Upper lobe of left lung (tissue), 6 donors: ENCODE measurements at regions not wholly inside any gene's neighbourhood (a gene's known extent, or its start where the extent isn't known, plus 50 kb on each side); places are given as distances from the start of the nearest gene placed in this dataset.
A peak's percentile ranks its signal among the peaks of the same experiment; 100 is the strongest.

ENCODE experiments used
- ATAC-seq, 2 donors: fragments of 200-7000 bp; cut with Tn5 transposase; one replicate each; pipeline ENCODE4 v1.9.1; 2022; ENCODE audit warnings: mild to moderate bottlenecking in 2 of 2, moderate library complexity in 2 of 2; ENCODE audit not compliant: low FRiP score in 2 of 2
- DNase-seq, 2 donors: peaks; one replicate each; pipeline ENCODE4 v3.0.0-alpha.2; 2019 to 2020
- H3K27ac ChIP-seq, 4 donors: fragments of 200-600 bp; sonication (generic); one replicate each; pipeline ENCODE4 v1.5.1; 2016 to 2019
- H3K27me3 ChIP-seq, 4 donors: fragments of 200-600 bp; sonication (generic); one replicate each; pipeline ENCODE4 v1.5.1; 2017 to 2019
- H3K36me3 ChIP-seq, 4 donors: fragments of 200-600 bp; sonication (generic); one replicate each; pipeline ENCODE4 v1.5.1; 2016 to 2019
- H3K4me1 ChIP-seq, 4 donors: fragments of 200-600 bp; sonication (generic); one replicate each; pipeline ENCODE4 v1.5.1; 2018 to 2019
- H3K4me3 ChIP-seq, 4 donors: fragments of 200-600 bp; sonication (generic); one replicate each; pipeline ENCODE4 v1.5.1; 2017 to 2019; ENCODE audit warnings: mild to moderate bottlenecking in 2 of 4, moderate library complexity in 1 of 4
- H3K9me3 ChIP-seq, 4 donors: fragments of 200-600 bp; sonication (generic); one replicate each; pipeline ENCODE4 v1.5.1; 2018 to 2019
- EP300 ChIP-seq, 4 donors: sonication (generic); formaldehyde crosslinking; IDR thresholded peaks; one replicate each; pipeline ENCODE4 v1.5.1; 2017; ENCODE audit warnings: antibody characterized with exemption in 4 of 4, control low read depth in 2 of 4
- POLR2A ChIP-seq, 4 donors: fragments of 450-650 bp; IDR thresholded peaks; one replicate each; pipeline ENCODE4 v1.5.1; 2016 to 2017; ENCODE audit warnings: antibody characterized with exemption in 4 of 4, mild to moderate bottlenecking in 2 of 4
- POLR2AphosphoS5 ChIP-seq, 2 donors: sonication (generic); formaldehyde crosslinking; IDR thresholded peaks; one replicate each; pipeline ENCODE4 v1.5.1; 2017; ENCODE audit warnings: antibody characterized with exemption in 2 of 2
- WGBS, 2 donors: methylation state at CpG; one replicate each; pipeline ENCODE4 v1.1.5; 2017 to 2018; 5-methylcytosine and 5-hydroxymethylcytosine counted together
- TF ChIP-seq, protein P1 (sequence below), 6 experiments: fragments of 450-650 bp in 4 of 6; fragments of 200-600 bp in 2 of 6; sonication (generic) in 2 of 6; IDR thresholded peaks; one replicate each; pipeline ENCODE4 v1.5.1; 2016 to 2019; ENCODE audit warnings: antibody characterized with exemption in 6 of 6
- donor health status: DM: no; HTN: no; CAD: no; lungs with moderate emphysema.
- donor health status: DM: no; HTN: yes; CAD: no; lungs with severe emphysema.

DNA sequence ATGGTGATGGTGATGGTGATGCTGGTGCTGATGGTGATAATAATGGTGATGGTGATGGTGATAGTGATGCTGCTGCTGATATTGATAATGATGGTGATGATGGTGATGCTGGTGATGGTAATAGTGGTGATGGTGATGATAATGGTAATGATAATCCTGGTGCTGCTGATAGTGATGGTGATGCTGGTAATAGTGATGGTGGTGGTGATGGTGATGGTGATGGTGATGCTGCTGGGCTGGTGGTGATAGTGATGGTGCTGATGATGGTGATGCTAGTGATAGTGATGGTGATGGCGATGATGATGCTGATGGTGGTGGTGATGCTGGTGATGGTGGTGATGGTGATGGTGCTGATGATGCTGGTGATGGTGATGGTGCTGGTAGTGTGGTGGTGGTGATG lies 58.4 kb upstream of the IGSF21 start:
- no peaks in the 10 kb centered on the region for H3K9me3 ChIP-seq
- ATAC-seq (no peak), DNase-seq (no peak)
- TF ChIP-seq POLR2AphosphoS5 (IDR thresholded peaks at IDR 0.05) (no peak), EP300 (IDR thresholded peaks at IDR 0.05) (no peak), POLR2A (IDR thresholded peaks at IDR 0.05) (no peak)
- TF ChIP-seq, protein P1, sequence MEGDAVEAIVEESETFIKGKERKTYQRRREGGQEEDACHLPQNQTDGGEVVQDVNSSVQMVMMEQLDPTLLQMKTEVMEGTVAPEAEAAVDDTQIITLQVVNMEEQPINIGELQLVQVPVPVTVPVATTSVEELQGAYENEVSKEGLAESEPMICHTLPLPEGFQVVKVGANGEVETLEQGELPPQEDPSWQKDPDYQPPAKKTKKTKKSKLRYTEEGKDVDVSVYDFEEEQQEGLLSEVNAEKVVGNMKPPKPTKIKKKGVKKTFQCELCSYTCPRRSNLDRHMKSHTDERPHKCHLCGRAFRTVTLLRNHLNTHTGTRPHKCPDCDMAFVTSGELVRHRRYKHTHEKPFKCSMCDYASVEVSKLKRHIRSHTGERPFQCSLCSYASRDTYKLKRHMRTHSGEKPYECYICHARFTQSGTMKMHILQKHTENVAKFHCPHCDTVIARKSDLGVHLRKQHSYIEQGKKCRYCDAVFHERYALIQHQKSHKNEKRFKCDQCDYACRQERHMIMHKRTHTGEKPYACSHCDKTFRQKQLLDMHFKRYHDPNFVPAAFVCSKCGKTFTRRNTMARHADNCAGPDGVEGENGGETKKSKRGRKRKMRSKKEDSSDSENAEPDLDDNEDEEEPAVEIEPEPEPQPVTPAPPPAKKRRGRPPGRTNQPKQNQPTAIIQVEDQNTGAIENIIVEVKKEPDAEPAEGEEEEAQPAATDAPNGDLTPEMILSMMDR (IDR thresholded peaks at IDR 0.05), result no peak
- no peak overlapping the region for H3K27ac ChIP-seq
- no peaks in the 10 kb centered on the region for H3K27me3 ChIP-seq
- WGBS, 2 donors, result 88 to 95% methylated on average over 1 of the region's 1 CpG
- H3K4me1 ChIP-seq, result no peaks in the 10 kb centered on the region
- H3K36me3 ChIP-seq, result no peaks in the 10 kb centered on the region
- no peak overlapping the region for H3K4me3 ChIP-seq

DNA sequence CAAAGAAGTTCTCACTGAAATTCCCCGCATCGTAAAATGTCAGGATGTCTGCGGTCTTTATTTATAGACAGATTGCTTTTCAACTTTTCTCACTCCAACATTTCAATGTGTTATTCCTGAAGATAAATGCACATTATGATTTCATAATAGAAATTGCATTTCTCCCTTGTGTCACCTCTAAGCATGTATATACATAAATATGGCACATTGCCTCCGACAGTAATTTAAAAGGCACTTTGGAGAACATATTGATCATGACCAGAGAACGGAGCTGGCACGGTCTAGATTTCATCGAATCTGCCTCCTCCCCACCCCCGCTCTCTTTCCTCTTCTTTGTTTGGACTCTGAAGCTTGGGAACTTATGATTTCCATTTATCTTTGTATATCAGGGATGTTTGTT lies 54.9 kb upstream of the IGSF21 start:
- Histone ChIP-seq H3K9me3 (no peaks in the 10 kb centered on the region), H3K36me3 (no peaks in the 10 kb centered on the region), H3K4me1 (no peaks in the 10 kb centered on the region), H3K27me3 (no peaks in the 10 kb centered on the region), H3K4me3 (no peak overlapping the region), H3K27ac (no peak overlapping the region)
- TF ChIP-seq, protein P1 (IDR thresholded peaks at IDR 0.05), result no peak
- no peak for TF ChIP-seq POLR2AphosphoS5 (IDR thresholded peaks at IDR 0.05)
- no peak for TF ChIP-seq EP300 (IDR thresholded peaks at IDR 0.05)
- no peak for TF ChIP-seq POLR2A (IDR thresholded peaks at IDR 0.05)
- 82 to 84% methylated on average over 8 of the region's 8 CpGs for WGBS, 2 donors
- no peak for DNase-seq
- ATAC-seq, result no peak

DNA sequence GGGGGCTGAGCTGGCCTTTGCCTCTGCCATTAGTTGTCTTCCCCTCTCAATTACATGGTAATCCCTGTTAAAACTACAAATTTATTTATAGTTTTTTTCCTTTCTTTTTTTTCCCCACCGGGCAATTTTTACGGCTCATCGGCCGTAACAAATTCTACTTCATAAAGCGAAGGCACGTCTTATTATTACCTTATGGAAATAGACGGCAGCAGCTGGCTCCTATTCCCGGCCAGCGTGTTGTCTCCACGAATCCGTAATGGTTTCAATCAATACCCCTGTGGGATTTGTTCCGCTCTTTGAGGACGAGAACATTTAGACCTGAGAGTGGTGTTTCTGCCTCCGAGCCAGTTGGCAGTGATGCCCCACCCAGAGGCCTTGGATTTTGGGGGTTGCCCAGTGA lies 52.4 kb upstream of the IGSF21 start:
- DNase-seq (no peak), ATAC-seq (no peak)
- 87 to 92% methylated on average over 14 of the region's 14 CpGs for WGBS, 2 donors
- Histone ChIP-seq H3K27me3 (no peaks in the 10 kb centered on the region), H3K36me3 (no peaks in the 10 kb centered on the region), H3K4me1 (no peaks in the 10 kb centered on the region), H3K4me3 (no peak overlapping the region), H3K9me3 (no peaks in the 10 kb centered on the region), H3K27ac (no peak overlapping the region)
- TF ChIP-seq POLR2AphosphoS5 (IDR thresholded peaks at IDR 0.05) (no peak), EP300 (IDR thresholded peaks at IDR 0.05) (no peak)

DNA sequence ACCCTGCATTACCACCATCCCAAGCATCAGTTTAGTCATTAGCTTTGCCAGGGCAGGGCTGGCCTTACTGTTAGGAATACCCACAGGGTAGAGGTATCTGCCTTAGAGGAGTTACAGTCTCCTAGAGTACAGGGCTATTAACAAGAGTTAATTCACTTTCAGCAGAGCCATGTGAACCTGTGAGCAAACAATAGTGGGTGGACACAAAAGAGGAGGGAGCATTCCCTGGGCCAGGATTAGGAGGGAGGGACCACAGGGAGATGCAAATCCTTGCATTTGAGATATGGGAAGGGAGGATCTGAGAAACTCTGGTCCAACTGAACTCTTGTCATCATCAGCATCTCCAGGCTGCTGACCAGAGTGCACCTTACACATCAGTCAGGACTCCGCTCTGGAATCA lies 51.1 kb upstream of the IGSF21 start:
- TF ChIP-seq EP300 (IDR thresholded peaks at IDR 0.05) (no peak), POLR2A (IDR thresholded peaks at IDR 0.05) (no peak), POLR2AphosphoS5 (IDR thresholded peaks at IDR 0.05) (no peak)
- TF ChIP-seq, protein P1 (IDR thresholded peaks at IDR 0.05), result no peak
- H3K27ac ChIP-seq, result no peak overlapping the region
- no peak overlapping the region for H3K4me3 ChIP-seq
- no peaks in the 10 kb centered on the region for H3K4me1 ChIP-seq
- DNase-seq, result no peak
- H3K36me3 ChIP-seq, result no peaks in the 10 kb centered on the region
- H3K9me3 ChIP-seq, result no peaks in the 10 kb centered on the region
- no peak for ATAC-seq
- 89 to 100% methylated on average over 1 of the region's 1 CpG for WGBS, 2 donors
- no peaks in the 10 kb centered on the region for H3K27me3 ChIP-seq

DNA sequence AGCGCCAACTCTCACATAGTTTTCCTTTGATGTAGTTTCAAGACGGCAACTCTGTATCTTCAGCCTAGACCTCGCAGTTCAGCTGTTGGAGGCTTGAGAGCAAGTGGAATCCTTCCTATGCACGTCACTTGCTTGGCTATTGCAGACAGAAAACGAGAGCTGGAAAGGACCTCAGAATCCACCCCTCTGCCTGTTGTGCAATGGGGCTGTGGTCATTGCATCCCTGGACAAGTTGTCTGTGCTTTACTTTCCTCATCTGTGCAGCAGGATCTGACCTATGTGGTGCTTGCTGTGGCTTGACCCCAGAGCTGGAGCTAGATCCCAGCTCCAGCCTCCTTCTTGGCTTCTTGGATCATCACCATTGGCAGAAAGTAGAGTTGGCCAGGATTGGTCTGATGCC lies 50.0 kb upstream of the IGSF21 start:
- no peak overlapping the region for H3K27ac ChIP-seq
- TF ChIP-seq, protein P1 (IDR thresholded peaks at IDR 0.05), result no peak
- TF ChIP-seq POLR2A (IDR thresholded peaks at IDR 0.05) (no peak), EP300 (IDR thresholded peaks at IDR 0.05) (no peak), POLR2AphosphoS5 (IDR thresholded peaks at IDR 0.05) (no peak)
- 81 to 85% methylated on average over 5 of the region's 5 CpGs for WGBS, 2 donors
- no peaks in the 10 kb centered on the region for H3K4me1 ChIP-seq
- no peaks in the 10 kb centered on the region for H3K36me3 ChIP-seq
- no peaks in the 10 kb centered on the region for H3K27me3 ChIP-seq
- H3K4me3 ChIP-seq, result no peak overlapping the region
- ATAC-seq (peak in 1 of 2 donors; percentile 28), DNase-seq (no peak)
- peaks cover 0 to 3% (median 0%) of the 10 kb centered on the region in 4 donors for H3K9me3 ChIP-seq
